ENCODE measurements at regions not wholly inside any gene's neighbourhood (a gene's known extent, or its start where the extent isn't known, plus 50 kb on each side); places are given as distances from the start of the nearest gene placed in this dataset.

DNA sequence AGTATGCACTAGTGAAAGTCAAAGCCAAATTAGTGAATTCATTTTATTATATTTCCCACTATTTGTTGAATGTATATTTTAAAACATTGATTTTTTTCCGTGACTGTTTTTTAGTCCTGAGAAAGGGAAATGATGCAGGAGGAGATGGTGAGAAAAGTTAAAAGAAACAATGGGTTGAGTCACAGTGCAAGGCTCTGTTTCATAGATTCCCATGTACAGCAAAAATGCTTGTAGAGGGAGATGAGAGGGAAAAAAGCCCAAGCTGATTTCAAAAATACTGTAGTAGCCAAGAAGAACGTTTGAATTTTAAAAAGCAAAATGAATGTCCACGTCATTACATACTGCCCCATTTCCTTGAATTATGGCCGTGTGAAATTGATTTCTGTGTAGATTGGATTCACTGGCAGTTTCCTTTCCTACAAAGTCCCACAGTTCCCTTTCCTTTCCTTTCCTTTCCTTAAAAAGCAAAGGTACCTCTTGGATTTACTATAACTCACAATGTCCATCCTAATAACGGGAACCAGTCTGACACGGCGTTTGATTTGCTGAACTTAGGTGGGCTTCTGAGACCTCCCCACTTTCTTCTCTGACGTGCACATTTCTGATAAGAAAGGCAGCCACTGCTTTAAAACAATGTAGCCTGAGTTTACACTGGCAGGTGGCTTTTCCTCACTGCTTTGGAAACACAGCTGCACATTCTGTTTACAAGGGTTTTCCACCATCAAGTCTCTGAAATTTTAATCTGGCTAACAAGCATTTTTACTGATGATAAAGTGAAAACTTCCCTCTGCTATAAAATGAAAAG is 63.7 kb downstream of the SPCS3 start:
- DNase-seq, result no peak

DNA sequence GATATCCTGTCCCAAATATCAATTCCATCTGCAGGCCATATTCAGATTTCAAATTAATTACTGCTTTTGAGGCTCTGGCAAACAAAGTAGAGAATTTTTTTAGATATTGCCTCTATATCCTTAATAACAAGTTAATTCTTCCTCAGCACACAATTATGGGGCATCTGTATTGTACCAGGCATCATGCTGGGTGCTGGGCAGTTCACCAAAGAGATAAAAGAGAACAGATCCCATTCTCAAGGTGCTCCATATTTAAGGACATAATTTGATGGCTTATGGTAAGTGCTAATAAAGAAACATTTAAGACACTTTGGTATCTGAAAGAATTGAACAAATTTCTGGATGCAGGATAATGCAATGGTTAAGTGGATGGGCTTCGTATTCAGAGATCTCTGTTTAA is 65.8 kb downstream of the SPCS3 start:
- DNase-seq, result no peak

DNA sequence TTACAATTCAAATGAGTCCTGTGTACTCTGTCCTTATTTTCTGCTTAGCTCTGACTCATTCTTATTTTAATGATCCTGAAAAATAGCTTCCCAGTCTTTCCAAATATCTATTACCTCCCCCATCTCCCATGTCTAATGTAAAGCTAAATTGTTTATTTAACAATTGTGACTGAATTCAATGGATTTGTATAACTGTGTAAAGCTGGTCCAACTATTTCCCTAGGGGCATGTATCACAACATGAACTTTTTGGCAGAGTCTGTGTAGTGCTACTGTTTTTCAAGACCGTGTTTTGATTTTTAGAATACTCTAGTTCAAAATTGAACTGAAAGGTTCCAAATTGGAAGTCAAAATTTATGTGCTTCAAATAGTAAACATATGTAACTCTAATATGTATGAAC is 67.8 kb downstream of the SPCS3 start:
- DNase-seq, result no peak

DNA sequence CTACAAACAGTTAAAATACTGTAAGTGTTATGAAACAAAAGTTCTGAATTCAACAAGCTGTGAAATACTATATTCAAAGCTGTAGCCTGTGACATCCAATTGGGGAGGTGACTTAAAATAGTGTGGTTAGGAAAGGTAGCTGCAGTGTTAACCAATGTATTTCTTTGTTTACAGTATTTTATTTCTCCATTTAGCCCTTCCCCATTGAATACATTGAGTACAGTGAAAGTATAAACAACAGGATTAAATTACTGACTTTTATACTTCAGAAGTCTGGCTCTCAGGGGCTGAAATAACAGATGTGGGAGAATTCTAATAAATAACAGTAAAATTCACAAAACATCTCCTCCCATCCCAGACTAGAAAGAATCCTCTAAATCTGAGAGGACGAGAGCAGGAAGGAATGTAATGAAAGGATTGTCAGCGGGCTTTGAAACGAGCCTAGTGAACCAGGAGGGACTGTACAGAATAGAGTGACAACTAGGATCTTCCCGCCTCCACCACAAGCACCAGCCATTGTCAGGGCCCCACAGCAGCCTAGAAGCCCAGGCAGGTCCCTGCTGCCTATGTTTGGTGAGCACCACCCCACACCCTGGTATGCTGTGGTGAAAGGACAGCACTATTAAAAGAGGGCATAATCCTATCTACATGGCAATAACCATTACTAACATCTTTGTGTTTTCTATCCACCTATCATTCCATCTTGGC is 73.7 kb downstream of the SPCS3 start:
- peak; percentile 1 for DNase-seq

DNA sequence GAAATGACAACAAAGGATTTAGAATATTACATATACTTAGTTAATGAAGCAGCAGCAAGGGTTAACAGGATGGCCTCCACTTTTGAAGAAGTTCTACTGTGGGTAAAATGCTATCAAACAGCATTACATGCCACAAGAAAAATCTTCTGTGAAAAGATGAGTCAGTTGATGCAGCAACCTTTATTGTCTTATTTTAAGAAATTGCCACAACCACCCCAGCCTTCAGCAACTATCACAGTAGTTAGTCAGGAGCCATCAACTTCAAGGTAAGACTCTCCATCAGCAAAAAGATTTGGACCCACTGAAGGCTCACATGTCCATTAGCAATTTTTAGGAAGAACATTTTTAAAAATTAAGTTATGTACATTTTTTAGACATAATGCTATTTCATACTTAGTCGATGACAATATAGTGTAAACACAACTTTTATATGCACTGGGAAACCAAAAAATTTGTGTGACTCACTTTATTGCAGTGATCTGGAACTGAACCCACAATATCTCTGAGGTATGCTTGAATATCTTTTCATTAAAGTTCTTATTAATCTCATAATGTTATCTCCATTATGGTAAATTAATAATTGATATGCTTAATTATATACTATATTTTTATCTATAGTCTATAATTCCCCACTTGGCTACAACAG is 81.2 kb downstream of the SPCS3 start:
- DNase-seq, result no peak

DNA sequence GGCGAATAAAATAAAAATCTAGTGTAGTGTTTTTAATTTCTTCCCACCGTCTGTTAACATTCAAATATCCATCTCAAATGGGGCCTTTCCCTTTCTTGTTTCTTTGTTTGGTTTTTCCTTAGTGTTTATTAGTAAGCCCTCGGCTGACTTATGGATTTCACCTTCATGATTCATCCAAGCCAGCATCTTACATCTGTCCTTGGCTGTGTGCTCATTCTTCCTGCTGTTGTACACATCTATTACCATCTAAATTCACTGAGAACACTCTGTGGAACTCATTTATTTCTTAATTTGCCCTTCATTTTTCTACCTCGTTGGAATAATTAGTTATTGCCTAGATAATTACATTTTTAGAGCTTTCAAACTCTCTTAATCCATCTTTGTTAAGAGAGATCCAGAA is 84.9 kb downstream of the SPCS3 start:
- no peak for DNase-seq

DNA sequence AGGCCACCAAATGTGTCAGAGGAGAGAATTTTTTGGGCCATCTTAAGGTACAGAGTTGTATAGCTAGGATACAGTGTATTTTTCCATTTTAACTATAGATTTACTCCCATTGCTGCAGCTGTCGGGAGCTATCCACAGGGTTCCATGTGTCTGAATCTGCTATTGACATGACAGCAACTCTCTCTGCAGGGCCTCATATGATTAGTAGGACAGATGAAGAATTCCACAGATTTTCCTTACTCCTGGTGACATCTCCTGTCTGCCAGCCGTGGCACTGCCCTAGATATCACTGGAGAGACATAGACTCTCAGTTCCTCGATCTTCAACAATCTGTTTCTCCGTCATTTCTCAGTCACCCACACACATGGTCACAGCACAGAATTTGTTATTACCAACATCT is 86.5 kb downstream of the SPCS3 start:
- DNase-seq, result no peak

DNA sequence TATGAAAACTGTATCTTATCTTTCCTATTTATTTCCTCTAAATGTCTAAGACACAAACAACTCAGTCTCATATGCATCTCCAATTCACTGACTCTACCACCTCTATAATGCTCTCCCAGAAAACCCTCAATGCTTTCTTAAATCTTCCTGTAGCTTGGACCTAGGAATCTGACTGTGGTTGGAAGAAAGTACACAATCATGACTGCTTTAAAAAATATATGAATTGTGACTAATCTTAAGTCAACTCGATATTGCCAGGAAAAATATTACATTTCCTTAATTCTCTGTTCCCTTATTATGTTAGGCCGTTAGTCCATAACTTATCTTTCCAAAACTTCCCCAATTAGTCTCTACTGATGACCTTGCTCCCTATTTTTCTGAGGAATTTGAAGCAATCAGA is 87.0 kb downstream of the SPCS3 start:
- no peak for DNase-seq

DNA sequence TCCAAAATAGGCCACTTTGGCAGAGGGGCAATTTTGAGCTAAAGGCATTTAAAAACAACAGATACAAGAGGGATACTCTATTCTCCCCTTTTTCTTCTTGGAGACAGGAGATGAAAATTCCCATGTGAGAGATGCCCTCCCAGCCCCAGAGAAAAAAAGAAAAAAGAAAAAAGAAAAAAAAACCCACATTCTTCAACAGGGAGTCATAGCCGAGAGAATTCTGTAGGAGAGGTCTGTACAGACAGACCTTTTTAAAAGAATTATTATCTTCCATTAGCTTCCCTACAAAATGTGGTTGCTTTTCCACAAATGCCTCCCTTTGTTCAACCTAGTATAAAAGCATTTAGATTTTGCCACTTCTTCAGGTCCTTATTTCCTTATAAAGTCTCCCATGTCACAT is 89.9 kb downstream of the SPCS3 start:
- DNase-seq, result no peak

DNA sequence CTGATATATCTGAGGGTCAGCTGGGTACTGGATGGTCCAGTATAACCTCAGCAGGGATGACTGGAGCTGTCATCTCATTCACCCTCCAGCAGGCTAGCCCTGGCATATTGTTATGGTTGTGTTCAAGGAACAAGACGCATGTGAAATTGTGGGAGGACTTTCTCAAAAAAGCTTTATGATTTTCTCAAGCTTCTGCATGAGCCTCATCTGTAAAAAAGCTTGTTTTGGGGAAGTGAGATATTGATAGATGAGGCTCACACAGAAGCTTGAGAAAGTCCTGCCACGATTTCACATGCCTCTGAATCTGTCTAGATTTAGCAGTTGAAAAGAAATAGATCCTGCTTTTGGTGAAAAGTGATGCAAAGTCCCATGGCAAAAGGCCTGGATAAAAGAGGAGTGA is 93.4 kb downstream of the SPCS3 start:
- DNase-seq, result no peak

DNA sequence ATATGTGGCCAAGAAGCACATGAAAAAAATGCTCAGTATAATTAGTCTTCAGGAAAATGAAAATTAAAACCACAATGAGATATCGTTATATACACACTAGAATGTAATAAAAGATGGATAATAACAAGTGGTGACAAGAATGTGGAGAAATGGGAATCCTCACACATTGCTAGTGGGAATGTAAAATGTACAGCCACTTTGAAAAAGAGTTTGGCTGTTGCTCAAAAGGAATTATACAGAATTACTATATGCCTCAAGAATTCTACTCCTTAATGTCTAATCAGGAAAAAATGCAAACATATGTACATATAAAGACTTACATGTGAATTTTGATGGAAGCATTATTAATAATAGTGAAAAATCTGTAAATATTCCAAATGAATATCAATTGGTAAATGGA is 102.2 kb downstream of the SPCS3 start:
- no peak for DNase-seq

DNA sequence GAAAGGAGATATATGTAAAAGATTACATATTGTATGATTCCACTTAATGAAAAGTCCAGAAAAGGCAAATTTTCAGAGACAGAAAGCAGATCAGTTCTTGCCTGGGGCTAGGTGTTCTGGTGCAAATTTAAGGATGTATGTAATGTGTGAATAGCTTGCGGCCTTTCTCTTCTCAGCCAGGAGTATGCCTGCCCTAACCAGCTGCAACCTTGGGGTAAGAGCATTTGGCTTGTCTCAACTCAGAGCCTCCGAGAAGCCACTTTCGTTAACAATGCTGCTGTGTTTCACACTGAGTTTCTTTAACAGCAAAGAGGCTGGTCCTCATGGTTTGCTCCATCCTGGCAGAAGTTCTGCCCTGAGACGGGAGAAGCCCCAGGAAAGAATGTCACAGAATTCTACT is 102.7 kb downstream of the SPCS3 start:
- DNase-seq, result no peak

DNA sequence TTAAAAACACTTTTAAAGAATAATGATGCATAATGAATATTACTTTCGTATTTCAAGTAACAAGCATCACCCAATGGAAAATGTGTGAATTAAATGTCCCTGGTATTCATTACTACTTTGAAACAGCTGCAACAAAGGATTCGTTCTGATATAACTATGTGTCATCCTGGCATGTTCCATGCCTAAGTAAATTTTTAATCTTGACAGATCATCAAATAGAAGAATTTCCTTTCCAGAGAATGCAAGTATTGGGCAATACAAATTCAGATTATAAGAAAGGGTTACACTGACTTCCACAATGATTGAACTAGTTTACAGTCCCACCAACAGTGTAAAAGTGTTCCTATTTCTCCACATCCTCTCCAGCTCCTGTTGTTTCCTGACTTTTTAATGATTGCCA is 105.3 kb downstream of the SPCS3 start:
- DNase-seq, result no peak

DNA sequence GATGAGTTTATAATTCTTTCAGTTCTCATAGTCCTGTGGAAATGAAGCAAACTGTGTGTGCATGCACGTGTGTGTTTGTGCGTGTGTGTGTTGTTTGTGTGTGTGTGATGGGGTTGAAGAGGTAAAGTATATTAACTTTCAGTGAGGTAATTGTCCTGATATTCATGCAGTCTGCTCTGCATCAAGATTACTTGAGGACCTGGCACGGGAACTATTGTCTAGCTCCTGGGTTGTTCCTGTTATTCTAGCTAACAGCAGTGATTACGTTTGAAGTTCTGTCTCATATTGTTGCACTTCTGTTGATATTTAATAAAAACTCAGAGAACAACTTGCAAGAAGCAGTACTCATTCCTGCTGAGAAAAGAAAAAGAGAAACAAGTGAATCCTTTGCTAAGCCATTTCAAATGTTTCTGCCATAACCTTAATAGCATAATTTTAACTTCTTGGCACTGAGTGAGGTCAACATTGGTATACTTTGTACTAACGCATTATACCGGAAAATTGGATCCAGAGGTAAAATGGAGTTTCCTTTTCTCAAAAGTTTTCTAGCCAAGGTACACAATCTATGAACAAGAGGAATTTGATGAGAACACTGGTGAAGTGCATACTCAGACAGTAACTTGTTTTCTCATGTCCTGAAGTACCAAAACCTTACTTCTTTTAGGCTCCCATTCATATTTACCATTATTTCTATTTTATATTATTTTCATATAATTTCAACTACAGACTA is 113.2 kb downstream of the SPCS3 start:
- DNase-seq, result no peak

DNA sequence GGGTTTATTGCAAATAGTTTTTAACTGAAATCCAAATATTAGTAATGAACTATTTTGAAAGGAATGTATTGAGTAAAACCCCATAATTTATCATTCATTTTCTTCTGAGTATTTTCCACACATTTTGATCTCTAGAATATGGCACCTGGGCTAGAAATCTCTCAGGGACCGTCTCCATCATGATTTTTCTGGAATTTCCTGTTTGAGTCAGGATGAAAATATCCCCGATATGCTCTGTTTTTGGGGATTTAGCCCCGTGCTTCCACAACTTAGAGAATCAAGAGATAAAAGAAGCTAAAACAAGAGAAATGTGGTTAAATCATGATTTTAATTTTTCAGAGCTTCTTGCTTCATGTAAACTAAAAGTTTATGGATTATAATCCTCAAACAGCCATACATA is 114.2 kb downstream of the SPCS3 start:
- no peak for DNase-seq

DNA sequence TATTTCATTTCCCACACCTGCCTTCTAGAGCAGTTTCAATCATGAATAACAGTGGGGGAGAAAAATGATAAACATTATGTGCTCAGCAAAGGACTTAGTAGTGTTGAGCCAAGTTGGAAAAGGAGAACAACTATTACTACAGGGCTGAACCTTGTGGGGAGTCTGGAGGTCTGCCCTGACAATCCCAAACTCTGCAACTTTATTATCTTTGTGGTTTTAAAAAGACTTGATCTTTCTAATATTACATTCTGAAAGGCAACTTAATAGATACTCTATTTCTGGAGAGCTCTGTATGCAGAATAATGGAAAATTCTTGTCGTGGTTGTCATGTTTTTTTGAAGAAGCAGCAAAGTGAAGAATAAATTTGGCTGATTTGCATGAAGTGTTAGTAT is 116.1 kb downstream of the SPCS3 start:
- DNase-seq, result no peak

DNA sequence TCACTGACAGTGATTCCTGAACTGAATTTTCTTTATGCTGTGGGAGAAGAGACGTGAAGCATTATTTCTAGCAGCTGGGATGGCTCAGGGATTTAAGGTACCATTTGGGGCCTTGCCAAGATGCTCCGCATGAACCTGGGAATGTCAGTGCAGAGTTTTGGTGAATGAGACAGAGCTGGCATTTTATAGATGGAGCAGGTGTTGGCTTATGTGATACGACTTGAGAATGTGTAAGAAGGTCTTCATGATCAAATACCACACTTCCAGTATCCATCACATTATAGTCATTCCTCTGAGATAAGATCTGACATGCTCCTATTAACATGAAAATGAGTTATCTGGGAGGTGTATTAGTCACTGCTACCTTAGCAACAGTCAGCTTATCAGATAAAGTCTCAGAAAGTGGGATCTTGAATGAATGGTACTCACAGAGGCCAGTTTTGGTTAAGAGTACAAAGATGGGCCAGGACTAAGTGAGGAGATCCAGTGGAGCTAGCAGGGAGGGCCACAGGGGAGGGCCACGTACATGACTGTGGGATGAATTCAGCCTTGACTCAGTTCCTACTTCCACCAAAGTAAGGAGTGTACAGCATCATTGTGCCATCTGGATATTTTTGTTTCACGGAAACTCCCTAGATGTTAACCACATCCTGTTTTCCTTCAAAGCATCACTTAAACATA is 116.7 kb downstream of the SPCS3 start:
- no peak for DNase-seq

DNA sequence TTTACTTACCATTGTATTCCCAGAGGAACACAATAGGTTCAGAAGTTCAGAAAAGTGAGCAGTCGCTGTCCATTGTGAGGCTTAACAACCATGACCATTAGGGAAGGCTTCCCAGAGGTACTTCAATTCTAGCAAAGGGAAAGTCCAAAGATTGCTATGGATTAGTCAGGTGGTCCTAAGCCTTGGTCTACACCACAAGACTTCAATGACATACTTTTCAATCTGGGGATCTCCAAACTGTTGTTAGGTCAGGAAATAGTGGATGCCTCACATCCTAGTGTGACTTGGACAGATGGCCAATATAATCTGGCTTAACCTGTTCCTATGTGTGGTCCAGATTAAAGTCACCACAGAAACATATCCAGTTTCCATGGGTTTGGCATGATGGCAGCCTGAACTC is 118.0 kb downstream of the SPCS3 start:
- no peak for DNase-seq

DNA sequence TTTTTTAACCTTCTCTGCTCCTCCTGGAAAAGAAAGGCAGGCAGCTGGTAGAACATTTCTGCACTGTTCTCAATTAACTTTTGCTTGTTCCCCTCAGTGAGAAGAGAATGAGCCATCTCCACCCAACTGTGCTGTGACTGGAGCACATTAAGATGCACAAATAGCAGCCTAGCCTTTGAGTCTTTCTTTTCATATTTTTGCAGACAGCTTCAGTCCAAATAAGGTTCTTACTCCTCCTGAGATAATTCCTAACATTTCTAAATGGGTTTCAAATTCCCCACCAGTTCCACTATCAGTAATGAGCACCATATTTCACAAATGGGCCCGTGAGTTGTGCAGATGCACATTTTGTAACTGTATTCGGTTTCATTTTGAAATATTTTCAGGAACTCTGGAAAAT is 118.6 kb downstream of the SPCS3 start:
- DNase-seq, result no peak

DNA sequence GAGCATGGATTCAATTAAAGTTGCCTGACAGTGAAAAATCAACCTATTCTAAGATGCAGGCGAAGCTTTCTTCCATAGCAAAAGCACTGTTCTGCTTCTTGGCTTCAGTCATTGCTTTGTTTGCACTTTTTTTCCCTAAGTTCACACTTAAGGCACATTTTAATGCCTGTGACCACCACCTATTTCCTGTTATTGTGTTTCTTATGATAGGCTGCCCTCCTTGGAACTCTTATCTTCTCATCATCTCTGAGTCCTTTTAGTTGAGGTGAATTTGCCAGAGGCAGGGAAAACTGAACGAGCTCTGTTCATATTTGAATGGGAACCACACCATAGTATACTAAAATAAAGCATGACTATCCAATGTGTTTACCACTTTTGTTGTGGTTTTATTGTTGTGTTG is 119.8 kb downstream of the SPCS3 start:
- no peak for DNase-seq

DNA sequence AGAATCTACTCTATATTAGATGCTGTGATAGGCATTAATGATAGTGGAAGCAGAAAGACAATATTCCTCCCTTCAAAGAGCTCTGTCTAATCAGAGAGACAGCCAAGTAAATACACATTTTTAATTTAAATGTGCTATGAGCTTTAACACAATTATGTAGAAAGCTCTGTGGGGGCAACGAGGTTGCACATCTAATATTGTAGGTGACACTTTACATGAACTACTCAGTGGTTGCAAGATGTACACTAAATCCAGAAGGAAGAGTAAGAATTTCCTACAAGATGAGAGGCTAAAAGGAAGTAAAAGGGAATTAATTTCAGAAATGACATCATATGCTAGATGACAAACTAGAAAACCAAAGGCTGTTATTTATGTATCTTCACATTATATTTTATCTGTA is 120.9 kb downstream of the SPCS3 start:
- DNase-seq, result no peak

DNA sequence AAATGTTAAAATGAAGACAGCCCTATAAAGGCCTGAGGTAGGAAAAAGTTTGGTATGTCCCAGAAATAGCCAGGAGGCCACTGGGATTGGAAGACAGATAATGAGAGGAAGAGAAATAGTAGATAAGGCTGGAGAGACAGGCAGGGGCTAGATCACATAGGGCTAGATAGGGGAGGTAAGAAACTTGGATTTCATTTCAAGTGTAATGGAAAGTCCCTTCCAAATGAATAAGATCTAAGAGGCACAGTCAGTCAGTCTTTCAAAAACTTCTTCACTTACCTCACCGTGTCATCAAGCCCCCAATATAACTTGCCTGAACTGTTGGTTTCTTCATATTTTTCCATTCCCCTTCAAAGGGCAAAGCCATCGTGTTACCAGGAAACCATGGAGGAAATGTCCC is 121.8 kb downstream of the SPCS3 start:
- DNase-seq, result no peak

DNA sequence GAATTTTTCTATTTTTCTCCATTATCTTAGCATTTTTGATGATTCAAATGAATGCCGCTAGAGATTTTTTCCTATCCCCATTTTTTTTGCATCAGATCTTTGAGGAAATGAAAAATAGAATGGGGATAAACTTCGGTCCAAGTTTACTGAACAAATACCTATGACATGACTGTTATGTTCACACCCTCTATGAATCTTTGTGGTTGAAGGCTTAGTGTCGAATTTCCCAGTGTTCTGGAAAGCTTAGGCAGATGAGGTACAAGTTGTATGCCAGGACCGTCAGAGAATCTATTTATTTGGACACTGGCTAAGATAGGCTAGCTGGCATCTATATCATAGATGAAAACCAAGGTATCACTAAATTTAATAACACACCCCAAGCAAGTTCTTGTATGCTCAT is 123.4 kb downstream of the SPCS3 start:
- DNase-seq, result no peak

Measured in NCI-H510A treated with DMSO at 0.1 percent for 48 hours (cell line).